HCT116 (cell line): ENCODE measurements at regions not wholly inside any gene's neighbourhood (a gene's known extent, or its start where the extent isn't known, plus 50 kb on each side); places are given as distances from the start of the nearest gene placed in this dataset.

ENCODE experiments used
- EZH2 ChIP-seq: fragments of 200-600 bp; sonication (generic); IDR thresholded peaks from 2 replicates; pipeline ENCODE4 v1.6.1; 2017; ENCODE audit warnings: antibody characterized with exemption, mixed run types
- POLR2A ChIP-seq: IDR thresholded peaks from 2 replicates; pipeline ENCODE4 v1.7.0; 2011; ENCODE audit warnings: borderline replicate concordance; ENCODE audit not compliant: insufficient read depth, insufficient read length; ENCODE audit errors: extremely low read depth
- POLR2AphosphoS5 ChIP-seq: IDR thresholded peaks from 2 replicates; pipeline ENCODE4 v1.6.1; 2011; ENCODE audit warnings: mild to moderate bottlenecking, low read depth, low read length, moderate library complexity
- RAD21 ChIP-seq: IDR thresholded peaks from 2 replicates; pipeline ENCODE4 v1.6.1; 2012; ENCODE audit warnings: low read depth, mild to moderate bottlenecking
- SIN3A ChIP-seq: IDR thresholded peaks from 2 replicates; pipeline ENCODE4 v1.6.1; 2012; ENCODE audit warnings: low read depth
- YY1 ChIP-seq: IDR thresholded peaks from 2 replicates; pipeline ENCODE4 v1.6.1; 2011; ENCODE audit warnings: low read length, low read depth, moderate library complexity, mild to moderate bottlenecking; ENCODE audit not compliant: insufficient replicate concordance; ENCODE audit errors: extremely low read depth
- ZFX ChIP-seq: fragments of 450-650 bp; IDR thresholded peaks from 2 replicates; pipeline ENCODE4 v1.6.1; 2017
- ZNF274 ChIP-seq: fragments of 200-500 bp; sonication (Bioruptor generic); IDR thresholded peaks from 2 replicates; pipeline ENCODE4 v1.6.1; 2014; ENCODE audit warnings: mild to moderate bottlenecking, low read depth, low read length, inconsistent platforms
- TF ChIP-seq, protein P1 (sequence below), 3 experiments: fragments of 200-600 bp in 1 of 3; sonication (generic) in 1 of 3; IDR thresholded peaks in 2 of 3; conservative IDR thresholded peaks in 1 of 3; 2 replicates each; pipeline ENCODE4 v1.5.1; 2012 to 2017; ENCODE audit warnings: low read depth in 2 of 3, low read length in 2 of 3, antibody characterized with exemption in 1 of 3, borderline replicate concordance in 1 of 3, control low read depth in 1 of 3, mild to moderate bottlenecking in 1 of 3, mixed read lengths in 1 of 3, mixed run types in 1 of 3, moderate library complexity in 1 of 3; ENCODE audit not compliant: insufficient read depth in 1 of 3
- TF ChIP-seq, protein P2 (sequence below): IDR thresholded peaks from 2 replicates; pipeline ENCODE4 v1.6.1; 2012; ENCODE audit warnings: low read depth
- TF ChIP-seq, protein P3 (sequence below): IDR thresholded peaks from 2 replicates; pipeline ENCODE4 v1.6.1; 2012

DNA sequence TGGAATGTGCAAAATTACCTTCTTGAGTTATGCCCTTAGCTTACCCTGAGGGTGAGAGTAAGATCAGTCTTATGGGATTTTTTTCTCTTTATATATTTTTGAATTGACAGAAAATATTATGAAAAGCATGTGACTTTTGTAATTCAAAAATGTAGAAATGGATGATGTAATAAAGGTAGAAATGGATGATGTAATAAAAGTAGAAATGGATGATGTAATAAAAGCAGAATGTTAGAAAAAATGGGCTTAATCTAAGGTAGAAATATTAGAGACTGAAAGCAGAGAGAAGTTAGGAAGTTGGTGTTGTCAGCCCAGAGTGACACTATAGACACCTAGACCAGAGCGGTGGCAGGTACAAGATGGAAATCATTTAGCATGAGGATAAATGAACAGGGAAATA lies 107.1 kb upstream of the THSD7B start:
- TF ChIP-seq ZFX (no peak), EZH2 (no peak), YY1 (no peak), RAD21 (no peak), POLR2A (no peak), SIN3A (no peak), POLR2AphosphoS5 (no peak), ZNF274 (no peak)
- TF ChIP-seq, protein P1, sequence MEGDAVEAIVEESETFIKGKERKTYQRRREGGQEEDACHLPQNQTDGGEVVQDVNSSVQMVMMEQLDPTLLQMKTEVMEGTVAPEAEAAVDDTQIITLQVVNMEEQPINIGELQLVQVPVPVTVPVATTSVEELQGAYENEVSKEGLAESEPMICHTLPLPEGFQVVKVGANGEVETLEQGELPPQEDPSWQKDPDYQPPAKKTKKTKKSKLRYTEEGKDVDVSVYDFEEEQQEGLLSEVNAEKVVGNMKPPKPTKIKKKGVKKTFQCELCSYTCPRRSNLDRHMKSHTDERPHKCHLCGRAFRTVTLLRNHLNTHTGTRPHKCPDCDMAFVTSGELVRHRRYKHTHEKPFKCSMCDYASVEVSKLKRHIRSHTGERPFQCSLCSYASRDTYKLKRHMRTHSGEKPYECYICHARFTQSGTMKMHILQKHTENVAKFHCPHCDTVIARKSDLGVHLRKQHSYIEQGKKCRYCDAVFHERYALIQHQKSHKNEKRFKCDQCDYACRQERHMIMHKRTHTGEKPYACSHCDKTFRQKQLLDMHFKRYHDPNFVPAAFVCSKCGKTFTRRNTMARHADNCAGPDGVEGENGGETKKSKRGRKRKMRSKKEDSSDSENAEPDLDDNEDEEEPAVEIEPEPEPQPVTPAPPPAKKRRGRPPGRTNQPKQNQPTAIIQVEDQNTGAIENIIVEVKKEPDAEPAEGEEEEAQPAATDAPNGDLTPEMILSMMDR (IDR thresholded peaks at IDR 0.05 in 2 of 3, conservative IDR thresholded peaks at IDR 0.05 in 1 of 3; ENCODE audit: borderline replicate concordance in 1 of 3, insufficient read depth in 1 of 3, low read depth in 2 of 3, low read length in 2 of 3), result no peak
- TF ChIP-seq, protein P2, sequence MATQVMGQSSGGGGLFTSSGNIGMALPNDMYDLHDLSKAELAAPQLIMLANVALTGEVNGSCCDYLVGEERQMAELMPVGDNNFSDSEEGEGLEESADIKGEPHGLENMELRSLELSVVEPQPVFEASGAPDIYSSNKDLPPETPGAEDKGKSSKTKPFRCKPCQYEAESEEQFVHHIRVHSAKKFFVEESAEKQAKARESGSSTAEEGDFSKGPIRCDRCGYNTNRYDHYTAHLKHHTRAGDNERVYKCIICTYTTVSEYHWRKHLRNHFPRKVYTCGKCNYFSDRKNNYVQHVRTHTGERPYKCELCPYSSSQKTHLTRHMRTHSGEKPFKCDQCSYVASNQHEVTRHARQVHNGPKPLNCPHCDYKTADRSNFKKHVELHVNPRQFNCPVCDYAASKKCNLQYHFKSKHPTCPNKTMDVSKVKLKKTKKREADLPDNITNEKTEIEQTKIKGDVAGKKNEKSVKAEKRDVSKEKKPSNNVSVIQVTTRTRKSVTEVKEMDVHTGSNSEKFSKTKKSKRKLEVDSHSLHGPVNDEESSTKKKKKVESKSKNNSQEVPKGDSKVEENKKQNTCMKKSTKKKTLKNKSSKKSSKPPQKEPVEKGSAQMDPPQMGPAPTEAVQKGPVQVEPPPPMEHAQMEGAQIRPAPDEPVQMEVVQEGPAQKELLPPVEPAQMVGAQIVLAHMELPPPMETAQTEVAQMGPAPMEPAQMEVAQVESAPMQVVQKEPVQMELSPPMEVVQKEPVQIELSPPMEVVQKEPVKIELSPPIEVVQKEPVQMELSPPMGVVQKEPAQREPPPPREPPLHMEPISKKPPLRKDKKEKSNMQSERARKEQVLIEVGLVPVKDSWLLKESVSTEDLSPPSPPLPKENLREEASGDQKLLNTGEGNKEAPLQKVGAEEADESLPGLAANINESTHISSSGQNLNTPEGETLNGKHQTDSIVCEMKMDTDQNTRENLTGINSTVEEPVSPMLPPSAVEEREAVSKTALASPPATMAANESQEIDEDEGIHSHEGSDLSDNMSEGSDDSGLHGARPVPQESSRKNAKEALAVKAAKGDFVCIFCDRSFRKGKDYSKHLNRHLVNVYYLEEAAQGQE, result no peak
- TF ChIP-seq, protein P3, sequence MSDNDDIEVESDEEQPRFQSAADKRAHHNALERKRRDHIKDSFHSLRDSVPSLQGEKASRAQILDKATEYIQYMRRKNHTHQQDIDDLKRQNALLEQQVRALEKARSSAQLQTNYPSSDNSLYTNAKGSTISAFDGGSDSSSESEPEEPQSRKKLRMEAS, result no peak
